MM.1S (cell line): ENCODE measurements at regions not wholly inside any gene's neighbourhood (a gene's known extent, or its start where the extent isn't known, plus 50 kb on each side); places are given as distances from the start of the nearest gene placed in this dataset.
A peak's percentile ranks its signal among the peaks of the same experiment; 100 is the strongest.

ENCODE experiments used
- DNase-seq: peaks from one replicate; pipeline ENCODE4 v3.0.0-alpha.2; 2015
- H2AFZ ChIP-seq: fragments of 300-600 bp; sonication (generic); 2 replicates; pipeline ENCODE4 v1.6.0; 2016; ENCODE audit warnings: antibody characterized with exemption, low read length
- H3F3A ChIP-seq: fragments of 300-600 bp; sonication (generic); 2 replicates; pipeline ENCODE4 v1.6.1; 2016; ENCODE audit warnings: mild to moderate bottlenecking, antibody characterized with exemption, low read length, moderate library complexity, mixed read lengths; ENCODE audit not compliant: insufficient read depth
- H3K27ac ChIP-seq: fragments of 300-600 bp; sonication (generic); 2 replicates; pipeline ENCODE4 v1.5.1; 2016; ENCODE audit warnings: mild to moderate bottlenecking, low read length
- H3K27me3 ChIP-seq: fragments of 300-600 bp; sonication (generic); replicated peaks from 2 replicates; pipeline ENCODE4 v1.6.0; 2016; ENCODE audit warnings: low read length; ENCODE audit not compliant: insufficient read depth
- H3K36me3 ChIP-seq: fragments of 300-600 bp; sonication (generic); replicated peaks from 2 replicates; pipeline ENCODE4 v1.6.1; 2016; ENCODE audit warnings: mild to moderate bottlenecking, low read length, mixed read lengths; ENCODE audit not compliant: insufficient read depth
- H3K4me1 ChIP-seq: fragments of 300-600 bp; sonication (generic); 2 replicates; pipeline ENCODE4 v1.6.1; 2016; ENCODE audit warnings: low read length, mixed read lengths
- H3K4me2 ChIP-seq: fragments of 300-600 bp; sonication (generic); 2 replicates; pipeline ENCODE4 v1.6.0; 2016; ENCODE audit warnings: low read depth, low read length
- H3K4me3 ChIP-seq: fragments of 300-600 bp; sonication (generic); 2 replicates; pipeline ENCODE4 v1.5.1; 2016; ENCODE audit warnings: low read length, mixed read lengths
- H3K79me2 ChIP-seq: fragments of 300-600 bp; sonication (generic); 2 replicates; pipeline ENCODE4 v1.6.1; 2016; ENCODE audit warnings: mixed run types, low read length, mixed read lengths
- H3K9ac ChIP-seq: fragments of 300-600 bp; sonication (generic); 2 replicates; pipeline ENCODE4 v1.6.1; 2016; ENCODE audit warnings: low read length, mixed read lengths
- H3K9me2 ChIP-seq: fragments of 300-600 bp; sonication (generic); replicated peaks from 2 replicates; pipeline ENCODE4 v1.6.1; 2016; ENCODE audit warnings: mild to moderate bottlenecking, low read length, mixed read lengths; ENCODE audit not compliant: insufficient read depth
- H3K9me3 ChIP-seq: fragments of 300-600 bp; sonication (generic); replicated peaks from 2 replicates; pipeline ENCODE4 v1.6.1; 2016; ENCODE audit warnings: mild to moderate bottlenecking, low read length, mixed read lengths; ENCODE audit not compliant: insufficient read depth
- H4K20me1 ChIP-seq: fragments of 300-600 bp; sonication (generic); 2 replicates; pipeline ENCODE4 v1.6.1; 2016; ENCODE audit warnings: mild to moderate bottlenecking, low read length, moderate library complexity, mixed read lengths; ENCODE audit not compliant: insufficient read depth
- EZH2 ChIP-seq: fragments of 300-600 bp; sonication (generic); optimal IDR thresholded peaks from 2 replicates; pipeline ENCODE3; 2017; ENCODE audit warnings: low read depth, mild to moderate bottlenecking, antibody characterized with exemption, low read length, mixed read lengths
- EZH2phosphoT487 ChIP-seq: fragments of 300-600 bp; sonication (generic); IDR thresholded peaks from 2 replicates; pipeline ENCODE4 v1.6.1; 2018; ENCODE audit warnings: antibody characterized with exemption, low read length
- TF ChIP-seq, protein P1 (sequence below): fragments of 300-600 bp; sonication (generic); IDR thresholded peaks from 2 replicates; pipeline ENCODE4 v1.5.1; 2016; ENCODE audit warnings: antibody characterized with exemption, low read length, mixed read lengths

DNA sequence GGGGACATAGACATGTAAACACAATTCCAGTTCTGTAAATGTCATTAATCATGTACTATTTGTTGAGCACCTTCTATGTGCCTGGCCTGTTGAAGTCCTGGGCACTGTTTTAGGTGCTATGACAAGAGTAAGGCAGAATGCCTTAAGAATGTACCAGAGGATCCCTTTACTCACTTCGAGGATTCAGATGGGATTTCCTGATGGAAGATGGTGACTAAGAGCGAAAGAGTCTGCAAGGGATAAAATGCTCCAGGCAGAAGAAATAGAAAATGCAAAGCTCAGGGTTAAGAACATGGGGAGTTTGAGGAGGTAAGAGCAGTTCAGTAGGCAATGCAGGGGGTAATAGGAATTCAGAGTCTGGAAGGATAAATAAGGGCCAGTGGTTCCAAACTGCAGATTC lies 671.3 kb upstream of the TBX3 start:
- H3K4me2 ChIP-seq, result no peak overlapping the region
- no peak overlapping the region for H3K9ac ChIP-seq
- no peaks in the 10 kb centered on the region for H3K9me3 ChIP-seq
- no peak overlapping the region for H3K4me3 ChIP-seq
- no peaks in the 10 kb centered on the region for H3K4me1 ChIP-seq
- H4K20me1 ChIP-seq, result no peaks in the 10 kb centered on the region
- no peaks in the 10 kb centered on the region for H3K27me3 ChIP-seq
- H3K9me2 ChIP-seq, result no peaks in the 10 kb centered on the region
- H3K36me3 ChIP-seq, result no peaks in the 10 kb centered on the region
- no peak overlapping the region for H2AFZ ChIP-seq
- H3K79me2 ChIP-seq, result no peaks in the 10 kb centered on the region
- DNase-seq, result no peak
- no peaks in the 10 kb centered on the region for H3F3A ChIP-seq
- no peak overlapping the region for H3K27ac ChIP-seq
- TF ChIP-seq EZH2, result no peak
- no peak for TF ChIP-seq EZH2phosphoT487
- TF ChIP-seq, protein P1, sequence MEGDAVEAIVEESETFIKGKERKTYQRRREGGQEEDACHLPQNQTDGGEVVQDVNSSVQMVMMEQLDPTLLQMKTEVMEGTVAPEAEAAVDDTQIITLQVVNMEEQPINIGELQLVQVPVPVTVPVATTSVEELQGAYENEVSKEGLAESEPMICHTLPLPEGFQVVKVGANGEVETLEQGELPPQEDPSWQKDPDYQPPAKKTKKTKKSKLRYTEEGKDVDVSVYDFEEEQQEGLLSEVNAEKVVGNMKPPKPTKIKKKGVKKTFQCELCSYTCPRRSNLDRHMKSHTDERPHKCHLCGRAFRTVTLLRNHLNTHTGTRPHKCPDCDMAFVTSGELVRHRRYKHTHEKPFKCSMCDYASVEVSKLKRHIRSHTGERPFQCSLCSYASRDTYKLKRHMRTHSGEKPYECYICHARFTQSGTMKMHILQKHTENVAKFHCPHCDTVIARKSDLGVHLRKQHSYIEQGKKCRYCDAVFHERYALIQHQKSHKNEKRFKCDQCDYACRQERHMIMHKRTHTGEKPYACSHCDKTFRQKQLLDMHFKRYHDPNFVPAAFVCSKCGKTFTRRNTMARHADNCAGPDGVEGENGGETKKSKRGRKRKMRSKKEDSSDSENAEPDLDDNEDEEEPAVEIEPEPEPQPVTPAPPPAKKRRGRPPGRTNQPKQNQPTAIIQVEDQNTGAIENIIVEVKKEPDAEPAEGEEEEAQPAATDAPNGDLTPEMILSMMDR, result no peak

DNA sequence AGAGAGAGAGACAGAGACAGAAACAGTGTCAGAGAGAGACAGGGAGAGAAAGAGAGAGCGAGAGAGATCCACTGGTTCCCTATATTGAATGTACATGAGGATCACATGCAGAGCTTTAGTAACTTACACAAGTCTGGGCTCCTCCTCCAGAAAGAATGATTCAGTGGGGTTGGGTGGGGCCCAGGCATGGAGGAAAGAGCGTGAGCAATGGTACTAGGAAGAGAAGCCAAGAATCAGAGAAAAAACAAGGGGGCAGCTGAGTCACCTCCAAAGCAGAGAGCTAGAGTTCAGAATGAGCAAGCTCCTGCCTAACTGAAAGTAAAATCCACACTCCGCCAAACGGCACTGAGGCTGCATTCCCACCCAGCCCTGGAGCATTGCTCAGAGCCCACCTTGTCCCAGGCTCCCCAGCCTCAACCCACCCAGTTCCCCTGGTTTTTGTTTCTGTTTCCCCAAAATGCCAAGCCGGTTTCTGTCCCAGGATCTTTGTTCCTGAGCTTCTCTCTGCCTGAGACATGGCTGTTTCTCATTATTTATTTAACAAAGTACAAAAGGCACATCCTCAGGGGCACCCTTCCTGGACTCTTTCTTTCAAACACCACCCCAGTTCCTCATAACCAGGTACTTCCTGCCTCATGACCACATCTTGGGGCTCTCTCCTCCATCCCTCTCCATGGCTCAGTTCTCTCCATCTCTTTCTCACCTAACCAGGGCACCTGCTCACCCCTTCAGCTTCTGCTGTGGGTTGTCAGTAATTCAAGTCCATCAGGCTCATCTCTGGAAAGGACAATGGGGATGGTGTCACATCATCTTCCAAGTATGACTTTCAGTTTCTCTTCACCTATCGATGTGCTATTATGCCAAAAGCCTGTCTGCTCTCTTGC lies 670.3 kb upstream of the TBX3 start:
- peak overlapping the region; percentile 23 for H2AFZ ChIP-seq
- H3K4me3 ChIP-seq, result peak overlapping the region; percentile 20; the same call in 1 of the 2 replicates
- H3K4me1 ChIP-seq, result no peaks in the 10 kb centered on the region
- H3K9ac ChIP-seq, result no peak overlapping the region
- no peak overlapping the region for H3K27ac ChIP-seq
- TF ChIP-seq EZH2phosphoT487, result no peak
- no peak for TF ChIP-seq EZH2
- TF ChIP-seq, protein P1, result no peak
- peak overlapping the region; percentile 34; the same call in 1 of the 2 replicates for H3K4me2 ChIP-seq
- H3K79me2 ChIP-seq, result no peaks in the 10 kb centered on the region
- H4K20me1 ChIP-seq, result no peaks in the 10 kb centered on the region
- H3K27me3 ChIP-seq, result no peaks in the 10 kb centered on the region
- peak; percentile 7 for DNase-seq
- H3K9me2 ChIP-seq, result no peaks in the 10 kb centered on the region
- H3F3A ChIP-seq, result no peaks in the 10 kb centered on the region
- no peaks in the 10 kb centered on the region for H3K36me3 ChIP-seq
- no peaks in the 10 kb centered on the region for H3K9me3 ChIP-seq

DNA sequence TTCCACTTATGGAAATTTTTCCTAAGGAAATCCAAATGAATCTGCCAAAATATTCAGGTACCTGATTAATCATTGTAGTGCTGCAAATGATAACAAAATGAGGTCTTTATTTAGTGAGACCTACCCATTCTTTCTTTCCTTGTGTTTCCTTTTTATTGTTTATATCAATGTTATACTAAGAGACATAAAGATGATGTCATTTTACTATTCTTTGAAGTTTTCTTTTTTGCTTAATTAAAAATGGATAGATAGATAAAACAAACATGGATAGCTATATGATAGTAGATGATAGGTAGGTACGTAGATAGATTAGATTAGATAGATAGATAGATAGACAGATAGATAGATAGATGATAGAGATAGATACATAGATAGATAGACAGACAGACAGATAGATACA lies 669.5 kb upstream of the TBX3 start:
- H3F3A ChIP-seq, result no peaks in the 10 kb centered on the region
- no peak overlapping the region for H3K4me2 ChIP-seq
- TF ChIP-seq, protein P1, result no peak
- no peak for TF ChIP-seq EZH2phosphoT487
- no peak for TF ChIP-seq EZH2
- no peaks in the 10 kb centered on the region for H3K9me3 ChIP-seq
- H3K4me3 ChIP-seq, result no peak overlapping the region
- no peaks in the 10 kb centered on the region for H3K79me2 ChIP-seq
- H2AFZ ChIP-seq, result no peak overlapping the region
- no peak overlapping the region for H3K27ac ChIP-seq
- H3K27me3 ChIP-seq, result no peaks in the 10 kb centered on the region
- H4K20me1 ChIP-seq, result no peaks in the 10 kb centered on the region
- no peaks in the 10 kb centered on the region for H3K4me1 ChIP-seq
- H3K36me3 ChIP-seq, result no peaks in the 10 kb centered on the region
- no peak for DNase-seq
- no peaks in the 10 kb centered on the region for H3K9me2 ChIP-seq
- H3K9ac ChIP-seq, result no peak overlapping the region
